Prostate gland (tissue), 2 donors: ENCODE measurements at regions not wholly inside any gene's neighbourhood (a gene's known extent, or its start where the extent isn't known, plus 50 kb on each side); places are given as distances from the start of the nearest gene placed in this dataset.

ENCODE experiments used
- DNase-seq: peaks from one replicate; pipeline ENCODE4 v3.0.0-alpha.2; 2019; ENCODE audit warnings: low spot score
- H3K27ac ChIP-seq, 2 donors: fragments of 200-600 bp; sonication (generic); 2 replicates each; pipeline ENCODE4 v1.5.1; 2017 to 2019
- H3K27me3 ChIP-seq: fragments of 200-600 bp; sonication (generic); replicated peaks from 2 replicates; pipeline ENCODE4 v1.5.1; 2019; ENCODE audit not compliant: insufficient read depth
- H3K36me3 ChIP-seq, 2 donors: fragments of 200-600 bp; sonication (generic); 1 replicate in 1 of 2; 2 replicates in 1 of 2; pipeline versions ENCODE4 v1.5.1 to v1.8.1; 2017 to 2019
- H3K4me1 ChIP-seq: fragments of 200-600 bp; sonication (generic); replicated peaks from 2 replicates; pipeline ENCODE4 v1.5.1; 2019
- H3K4me3 ChIP-seq, 2 donors: fragments of 200-600 bp; sonication (generic); 2 replicates each; pipeline ENCODE4 v1.5.1; 2017 to 2019
- H3K9me3 ChIP-seq: fragments of 200-600 bp; sonication (generic); 2 replicates; pipeline ENCODE4 v1.5.1; 2017
- POLR2A ChIP-seq: fragments of 450-650 bp; IDR thresholded peaks from one replicate; pipeline ENCODE4 v1.6.1; 2016; ENCODE audit warnings: antibody characterized with exemption, mild to moderate bottlenecking
- POLR2AphosphoS5 ChIP-seq: sonication (generic); formaldehyde crosslinking; IDR thresholded peaks from one replicate; pipeline ENCODE4 v1.6.1; 2017; ENCODE audit warnings: antibody characterized with exemption
- WGBS: methylation state at CpG from one replicate; pipeline ENCODE4 v1.1.5; 2018; 5-methylcytosine and 5-hydroxymethylcytosine counted together
- intact Hi-C: fragments of 100-400 bp; cut with DNase I; formaldehyde crosslinking; loops from one replicate; pipeline ENCODE4 v1.14.2; 2022
- TF ChIP-seq, protein P1 (sequence below), 4 experiments: fragments of 200-600 bp in 2 of 4; fragments of 450-650 bp in 2 of 4; sonication (generic) in 2 of 4; IDR thresholded peaks; 1 replicate in 3 of 4; 2 replicates in 1 of 4; pipeline ENCODE4 v1.5.1; 2016 to 2019; ENCODE audit warnings: antibody characterized with exemption in 4 of 4, mild to moderate bottlenecking in 2 of 4, moderate library complexity in 2 of 4

DNA sequence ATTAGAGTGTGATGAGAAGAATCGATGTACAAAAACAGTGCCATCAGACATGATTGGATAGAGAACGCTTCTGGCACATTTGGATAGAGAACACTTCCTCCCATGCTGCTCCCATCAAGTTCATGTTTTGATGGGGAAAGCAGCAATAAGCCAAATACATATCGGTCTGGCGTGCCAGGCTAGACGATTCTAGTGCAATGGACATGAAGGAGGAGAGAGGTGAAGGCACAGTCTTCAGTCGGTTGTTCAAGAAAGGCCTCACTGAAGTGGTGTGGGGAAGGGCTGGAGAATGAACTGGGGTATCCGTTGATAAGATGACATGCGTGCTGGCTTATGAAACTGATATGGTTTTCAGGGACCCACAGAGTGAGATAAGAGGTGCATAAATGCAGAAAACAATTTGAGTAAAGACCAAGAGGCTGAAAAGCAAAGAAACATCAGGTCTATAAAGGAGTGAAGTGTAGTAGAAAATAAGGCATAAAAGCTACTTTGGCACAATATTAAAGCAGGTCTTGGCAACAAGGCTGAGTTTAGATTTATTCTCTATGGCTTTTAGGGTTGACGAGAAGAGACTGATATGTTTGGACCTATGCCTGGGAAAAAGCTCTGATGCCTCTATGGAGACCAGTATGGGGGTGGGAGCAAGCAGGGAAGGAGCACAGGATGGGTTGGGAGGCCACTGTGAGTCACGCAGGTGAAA lies 117.6 kb upstream of the PIEZO2 start:
- Histone ChIP-seq H3K36me3 (no peaks in the 10 kb centered on the region), H3K4me1 (peaks cover 6% of the 10 kb centered on the region), H3K9me3 (no peaks in the 10 kb centered on the region), H3K27ac (no peak overlapping the region), H3K4me3 (no peak overlapping the region), H3K27me3 (no peaks in the 10 kb centered on the region)
- intact Hi-C loops, result no loop called here
- WGBS, result 30% methylated on average over 10 of the region's 10 CpGs
- DNase-seq, result no peak
- TF ChIP-seq, protein P1, sequence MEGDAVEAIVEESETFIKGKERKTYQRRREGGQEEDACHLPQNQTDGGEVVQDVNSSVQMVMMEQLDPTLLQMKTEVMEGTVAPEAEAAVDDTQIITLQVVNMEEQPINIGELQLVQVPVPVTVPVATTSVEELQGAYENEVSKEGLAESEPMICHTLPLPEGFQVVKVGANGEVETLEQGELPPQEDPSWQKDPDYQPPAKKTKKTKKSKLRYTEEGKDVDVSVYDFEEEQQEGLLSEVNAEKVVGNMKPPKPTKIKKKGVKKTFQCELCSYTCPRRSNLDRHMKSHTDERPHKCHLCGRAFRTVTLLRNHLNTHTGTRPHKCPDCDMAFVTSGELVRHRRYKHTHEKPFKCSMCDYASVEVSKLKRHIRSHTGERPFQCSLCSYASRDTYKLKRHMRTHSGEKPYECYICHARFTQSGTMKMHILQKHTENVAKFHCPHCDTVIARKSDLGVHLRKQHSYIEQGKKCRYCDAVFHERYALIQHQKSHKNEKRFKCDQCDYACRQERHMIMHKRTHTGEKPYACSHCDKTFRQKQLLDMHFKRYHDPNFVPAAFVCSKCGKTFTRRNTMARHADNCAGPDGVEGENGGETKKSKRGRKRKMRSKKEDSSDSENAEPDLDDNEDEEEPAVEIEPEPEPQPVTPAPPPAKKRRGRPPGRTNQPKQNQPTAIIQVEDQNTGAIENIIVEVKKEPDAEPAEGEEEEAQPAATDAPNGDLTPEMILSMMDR (IDR thresholded peaks at IDR 0.05), result no peak
- TF ChIP-seq POLR2A (no peak), POLR2AphosphoS5 (no peak)

DNA sequence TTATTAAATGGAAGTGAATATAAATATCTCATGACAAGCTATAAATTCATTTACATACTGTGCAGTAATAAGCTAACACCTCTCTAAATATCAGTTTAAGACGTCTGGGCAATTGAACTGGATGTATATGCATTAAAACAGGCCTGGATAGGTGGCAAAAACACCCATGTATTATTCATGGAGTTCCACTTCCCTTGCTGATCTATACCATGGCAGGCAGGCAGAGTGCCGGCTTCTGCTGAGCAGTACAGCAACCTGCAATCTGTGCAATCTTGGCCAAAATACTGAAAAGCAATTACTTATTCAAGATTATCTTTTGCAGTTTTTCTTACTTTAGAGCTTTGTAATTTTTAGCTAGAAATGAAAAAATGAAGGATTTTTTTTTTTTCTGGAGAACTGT lies 112.1 kb upstream of the PIEZO2 start:
- TF ChIP-seq, protein P1 (IDR thresholded peaks at IDR 0.05), result no peak
- TF ChIP-seq POLR2A (no peak), POLR2AphosphoS5 (no peak)
- WGBS, result 57% methylated on average over 2 of the region's 2 CpGs
- no peak overlapping the region for H3K4me3 ChIP-seq
- no peaks in the 10 kb centered on the region for H3K27me3 ChIP-seq
- H3K27ac ChIP-seq, result no peak overlapping the region
- intact Hi-C loops, result no loop called here
- no peaks in the 10 kb centered on the region for H3K9me3 ChIP-seq
- DNase-seq, result no peak
- H3K4me1 ChIP-seq, result no peaks in the 10 kb centered on the region
- no peaks in the 10 kb centered on the region for H3K36me3 ChIP-seq

DNA sequence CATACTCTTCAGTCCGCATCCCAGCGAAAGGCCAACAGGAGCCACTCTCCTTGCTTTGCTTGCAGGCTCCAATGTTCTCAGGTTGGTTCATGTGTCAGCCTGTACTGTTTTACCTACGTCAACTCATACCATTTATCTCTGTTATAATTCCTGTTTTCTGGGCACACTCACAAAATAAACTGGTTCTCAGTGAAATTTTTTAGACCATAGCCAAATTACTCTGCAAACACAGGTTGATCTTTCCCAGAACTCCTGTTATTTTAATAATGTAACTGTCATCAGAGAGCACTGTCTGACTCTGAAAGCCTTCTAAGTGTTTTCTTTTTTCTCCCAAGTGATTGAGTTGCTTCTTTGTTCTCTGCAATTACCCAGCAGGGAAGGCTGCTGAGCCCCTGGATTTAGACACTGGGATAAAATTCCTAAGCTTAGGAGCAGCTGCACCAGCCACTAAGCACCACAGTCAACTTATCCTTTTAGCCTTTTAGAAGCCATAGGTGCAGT lies 111.6 kb upstream of the PIEZO2 start:
- intact Hi-C loops, result no loop called here
- DNase-seq, result no peak
- TF ChIP-seq POLR2AphosphoS5, result no peak
- TF ChIP-seq POLR2A, result no peak
- TF ChIP-seq, protein P1 (IDR thresholded peaks at IDR 0.05), result no peak
- Histone ChIP-seq H3K9me3 (no peaks in the 10 kb centered on the region), H3K27ac (no peak overlapping the region), H3K27me3 (no peaks in the 10 kb centered on the region), H3K4me1 (no peaks in the 10 kb centered on the region), H3K4me3 (no peak overlapping the region), H3K36me3 (no peaks in the 10 kb centered on the region)
- 26% methylated on average over 3 of the region's 3 CpGs for WGBS

DNA sequence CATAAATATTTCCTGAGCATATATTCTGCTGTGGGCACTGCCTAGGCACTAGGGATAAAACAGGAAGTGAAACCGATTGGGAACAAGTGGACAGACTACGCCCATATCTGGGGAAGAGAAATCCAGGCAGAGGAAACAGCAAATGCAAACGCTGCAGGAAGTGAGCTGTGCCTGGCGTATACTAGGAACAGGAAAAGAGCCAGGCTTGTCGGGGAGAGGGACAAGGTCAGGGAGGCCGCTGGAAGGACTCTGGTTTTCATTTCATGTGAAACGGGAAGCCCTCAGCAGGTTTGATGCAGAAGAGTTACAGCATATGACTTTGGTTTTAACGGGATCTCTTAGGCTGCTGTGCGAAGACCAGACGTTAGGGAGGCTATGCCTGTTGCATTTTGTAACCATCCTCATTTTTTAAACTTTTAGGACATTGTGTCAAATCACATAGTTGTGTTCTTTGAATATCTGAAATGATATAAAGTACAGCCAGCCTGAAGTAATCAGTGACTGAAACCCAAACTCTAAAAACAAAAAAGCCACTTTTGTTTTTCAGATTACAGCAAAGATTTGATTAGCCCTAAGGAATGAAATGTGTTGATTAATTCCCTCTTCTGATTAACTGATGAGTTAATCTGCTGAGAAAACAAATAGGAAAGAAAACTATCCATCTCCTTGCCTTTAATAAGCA lies 110.2 kb upstream of the PIEZO2 start:
- no peak overlapping the region for H3K4me3 ChIP-seq
- intact Hi-C loops, result no loop called here
- no peak for TF ChIP-seq POLR2AphosphoS5
- TF ChIP-seq, protein P1 (IDR thresholded peaks at IDR 0.05), result no peak
- no peak for TF ChIP-seq POLR2A
- H3K9me3 ChIP-seq, result no peaks in the 10 kb centered on the region
- H3K4me1 ChIP-seq, result no peaks in the 10 kb centered on the region
- no peaks in the 10 kb centered on the region for H3K27me3 ChIP-seq
- H3K36me3 ChIP-seq, result no peaks in the 10 kb centered on the region
- 53% methylated on average over 10 of the region's 10 CpGs for WGBS
- no peak overlapping the region for H3K27ac ChIP-seq
- no peak for DNase-seq
